COLO668 (cell line): ENCODE measurements at regions not wholly inside any gene's neighbourhood (a gene's known extent, or its start where the extent isn't known, plus 50 kb on each side); places are given as distances from the start of the nearest gene placed in this dataset.

Experiments
- DNase-seq: peaks from one replicate; lab custom pipeline; 2025; ENCODE audit not compliant: unreplicated experiment; lab: John Stamatoyannopoulos, UW

GRCh38 chr2:55102056-55102812, 52.0 kb upstream of the RTN4 start:
- no peak for DNase-seq

GRCh38 chr2:55101466-55101865, 51.2 kb upstream of the RTN4 start:
- no peak for DNase-seq

GRCh38 chr2:55099878-55100820, 49.9 kb upstream of the RTN4 start:
- no peak for DNase-seq
